ENCODE measurements at regions not wholly inside any gene's neighbourhood (a gene's known extent, or its start where the extent isn't known, plus 50 kb on each side); places are given as distances from the start of the nearest gene placed in this dataset.

DNA sequence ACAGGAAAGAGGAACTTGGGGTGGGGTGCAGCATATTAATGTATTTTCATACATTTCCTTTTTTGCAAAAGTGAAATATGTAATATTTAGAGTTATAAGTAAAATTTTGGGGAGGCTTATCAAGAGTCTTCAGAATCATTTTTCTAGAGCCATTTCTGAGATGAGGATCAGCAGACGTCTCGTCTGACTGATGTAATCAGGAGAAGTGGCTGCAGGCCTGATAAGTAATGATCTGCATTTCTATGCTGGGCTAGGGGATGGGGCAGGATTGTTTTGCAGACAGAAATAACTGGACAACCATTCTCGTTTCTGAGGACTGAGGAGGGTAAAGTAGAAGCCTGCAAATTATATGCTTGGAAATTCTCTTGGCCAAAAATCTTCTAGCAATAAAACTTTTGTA lies 89.2 kb upstream of the ARGLU1 start:
- TF ChIP-seq POLR2A (IDR thresholded peaks at IDR 0.05; ENCODE audit: low read depth) (no peak), POLR2AphosphoS5 (IDR thresholded peaks at IDR 0.05) (no peak)
- TF ChIP-seq, protein P1, sequence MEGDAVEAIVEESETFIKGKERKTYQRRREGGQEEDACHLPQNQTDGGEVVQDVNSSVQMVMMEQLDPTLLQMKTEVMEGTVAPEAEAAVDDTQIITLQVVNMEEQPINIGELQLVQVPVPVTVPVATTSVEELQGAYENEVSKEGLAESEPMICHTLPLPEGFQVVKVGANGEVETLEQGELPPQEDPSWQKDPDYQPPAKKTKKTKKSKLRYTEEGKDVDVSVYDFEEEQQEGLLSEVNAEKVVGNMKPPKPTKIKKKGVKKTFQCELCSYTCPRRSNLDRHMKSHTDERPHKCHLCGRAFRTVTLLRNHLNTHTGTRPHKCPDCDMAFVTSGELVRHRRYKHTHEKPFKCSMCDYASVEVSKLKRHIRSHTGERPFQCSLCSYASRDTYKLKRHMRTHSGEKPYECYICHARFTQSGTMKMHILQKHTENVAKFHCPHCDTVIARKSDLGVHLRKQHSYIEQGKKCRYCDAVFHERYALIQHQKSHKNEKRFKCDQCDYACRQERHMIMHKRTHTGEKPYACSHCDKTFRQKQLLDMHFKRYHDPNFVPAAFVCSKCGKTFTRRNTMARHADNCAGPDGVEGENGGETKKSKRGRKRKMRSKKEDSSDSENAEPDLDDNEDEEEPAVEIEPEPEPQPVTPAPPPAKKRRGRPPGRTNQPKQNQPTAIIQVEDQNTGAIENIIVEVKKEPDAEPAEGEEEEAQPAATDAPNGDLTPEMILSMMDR (IDR thresholded peaks at IDR 0.05), result no peak
